Keratinocyte (primary cell): ENCODE measurements at regions not wholly inside any gene's neighbourhood (a gene's known extent, or its start where the extent isn't known, plus 50 kb on each side); places are given as distances from the start of the nearest gene placed in this dataset.

Source experiments
- CTCF ChIP-seq, 3 experiments: IDR thresholded peaks in 1 of 3; conservative IDR thresholded peaks in 1 of 3; optimal IDR thresholded peaks in 1 of 3; 2 replicates in 2 of 3; 3 replicates in 1 of 3; pipeline versions ENCODE3 to v1.5.1; 2011; ENCODE audit warnings: low read length in 3 of 3, mild to moderate bottlenecking in 3 of 3, moderate library complexity in 2 of 3, control low read depth in 1 of 3, inconsistent platforms in 1 of 3; ENCODE audit not compliant: insufficient read depth in 2 of 3; ENCODE audit errors: extremely low read depth in 1 of 3
- EZH2 ChIP-seq: IDR thresholded peaks from one replicate; pipeline ENCODE4 v1.6.1; 2012; ENCODE audit warnings: inconsistent platforms, mild to moderate bottlenecking, low read length, moderate library complexity

- TF ChIP-seq CTCF (optimal IDR thresholded peaks at IDR 0.05 in 1 of 3, IDR thresholded peaks at IDR 0.05 in 1 of 3, conservative IDR thresholded peaks at IDR 0.05 in 1 of 3; ENCODE audit: extremely low read depth in 1 of 3, insufficient read depth in 2 of 3, low read length in 3 of 3) (no peak), EZH2 (no peak)
These were observed 269.4 kb downstream of the IL15 start for GRCh38 chr4:141905751-141906150.
